Lower lobe of right lung (tissue), 2 donors: ENCODE measurements at regions not wholly inside any gene's neighbourhood (a gene's known extent, or its start where the extent isn't known, plus 50 kb on each side); places are given as distances from the start of the nearest gene placed in this dataset.

Experiments used
- ATAC-seq, 2 donors: fragments of 200-7000 bp; cut with Tn5 transposase; one replicate each; pipeline ENCODE4 v1.9.1; 2020 to 2022; ENCODE audit warnings: mild to moderate bottlenecking in 2 of 2, moderate library complexity in 2 of 2
- DNase-seq: peaks from one replicate; pipeline ENCODE4 v3.0.0-alpha.2; 2020
- H3K27ac ChIP-seq: fragments of 200-600 bp; one replicate; pipeline ENCODE4 v1.8.0; 2022
- H3K27me3 ChIP-seq: fragments of 200-600 bp; one replicate; pipeline ENCODE4 v1.8.0; 2022; ENCODE audit warnings: low read depth
- H3K36me3 ChIP-seq: fragments of 200-600 bp; one replicate; pipeline ENCODE4 v1.8.0; 2022; ENCODE audit warnings: mild to moderate bottlenecking
- H3K4me1 ChIP-seq: fragments of 200-600 bp; one replicate; pipeline ENCODE4 v1.8.0; 2022
- H3K4me3 ChIP-seq: fragments of 200-600 bp; one replicate; pipeline ENCODE4 v1.8.0; 2022; ENCODE audit warnings: mild to moderate bottlenecking
- H3K9me3 ChIP-seq: fragments of 200-600 bp; one replicate; pipeline ENCODE4 v1.8.0; 2022
- intact Hi-C: fragments of 100-400 bp; cut with DNase I; formaldehyde crosslinking; loops from one replicate; pipeline ENCODE4 v1.11.0; 2022
- TF ChIP-seq, protein P1 (sequence below): fragments of 200-600 bp; IDR thresholded peaks from one replicate; pipeline ENCODE4 v1.8.0; 2022; ENCODE audit warnings: antibody characterized with exemption, mild to moderate bottlenecking
- donor health status: DM: no; HTN: yes; CAD: no; lungs with severe emphysema.

DNA sequence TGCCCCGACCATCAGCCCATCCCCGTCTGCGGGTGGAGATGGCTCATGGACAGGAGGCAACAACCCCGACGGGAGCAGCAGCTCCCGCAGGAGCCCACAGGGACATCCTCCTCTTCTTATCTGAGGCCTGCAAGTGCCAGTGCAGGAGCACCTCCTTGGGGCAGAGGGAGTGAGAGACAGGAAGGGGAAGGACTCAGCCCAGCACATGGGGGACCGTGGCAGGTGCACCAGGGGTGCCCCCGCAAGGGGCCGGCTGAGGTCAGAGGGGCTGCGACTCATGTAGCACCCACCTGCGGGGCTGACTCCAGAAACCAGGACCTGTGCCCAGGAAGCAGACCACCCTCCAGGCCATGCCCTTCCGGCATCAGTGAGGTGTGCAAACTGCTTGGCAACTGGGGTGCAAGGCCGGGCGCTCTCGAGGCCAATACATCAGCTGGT lies 259.8 kb upstream of the ADAMTS16 start:
- DNase-seq (no peak), ATAC-seq (no peak)
- Histone ChIP-seq H3K27ac (no peak overlapping the region), H3K4me1 (no peaks in the 10 kb centered on the region), H3K4me3 (no peak overlapping the region), H3K27me3 (no peaks in the 10 kb centered on the region), H3K36me3 (no peaks in the 10 kb centered on the region), H3K9me3 (no peaks in the 10 kb centered on the region)
- TF ChIP-seq, protein P1, sequence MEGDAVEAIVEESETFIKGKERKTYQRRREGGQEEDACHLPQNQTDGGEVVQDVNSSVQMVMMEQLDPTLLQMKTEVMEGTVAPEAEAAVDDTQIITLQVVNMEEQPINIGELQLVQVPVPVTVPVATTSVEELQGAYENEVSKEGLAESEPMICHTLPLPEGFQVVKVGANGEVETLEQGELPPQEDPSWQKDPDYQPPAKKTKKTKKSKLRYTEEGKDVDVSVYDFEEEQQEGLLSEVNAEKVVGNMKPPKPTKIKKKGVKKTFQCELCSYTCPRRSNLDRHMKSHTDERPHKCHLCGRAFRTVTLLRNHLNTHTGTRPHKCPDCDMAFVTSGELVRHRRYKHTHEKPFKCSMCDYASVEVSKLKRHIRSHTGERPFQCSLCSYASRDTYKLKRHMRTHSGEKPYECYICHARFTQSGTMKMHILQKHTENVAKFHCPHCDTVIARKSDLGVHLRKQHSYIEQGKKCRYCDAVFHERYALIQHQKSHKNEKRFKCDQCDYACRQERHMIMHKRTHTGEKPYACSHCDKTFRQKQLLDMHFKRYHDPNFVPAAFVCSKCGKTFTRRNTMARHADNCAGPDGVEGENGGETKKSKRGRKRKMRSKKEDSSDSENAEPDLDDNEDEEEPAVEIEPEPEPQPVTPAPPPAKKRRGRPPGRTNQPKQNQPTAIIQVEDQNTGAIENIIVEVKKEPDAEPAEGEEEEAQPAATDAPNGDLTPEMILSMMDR, result no peak
- intact Hi-C loops, result no loop called here

DNA sequence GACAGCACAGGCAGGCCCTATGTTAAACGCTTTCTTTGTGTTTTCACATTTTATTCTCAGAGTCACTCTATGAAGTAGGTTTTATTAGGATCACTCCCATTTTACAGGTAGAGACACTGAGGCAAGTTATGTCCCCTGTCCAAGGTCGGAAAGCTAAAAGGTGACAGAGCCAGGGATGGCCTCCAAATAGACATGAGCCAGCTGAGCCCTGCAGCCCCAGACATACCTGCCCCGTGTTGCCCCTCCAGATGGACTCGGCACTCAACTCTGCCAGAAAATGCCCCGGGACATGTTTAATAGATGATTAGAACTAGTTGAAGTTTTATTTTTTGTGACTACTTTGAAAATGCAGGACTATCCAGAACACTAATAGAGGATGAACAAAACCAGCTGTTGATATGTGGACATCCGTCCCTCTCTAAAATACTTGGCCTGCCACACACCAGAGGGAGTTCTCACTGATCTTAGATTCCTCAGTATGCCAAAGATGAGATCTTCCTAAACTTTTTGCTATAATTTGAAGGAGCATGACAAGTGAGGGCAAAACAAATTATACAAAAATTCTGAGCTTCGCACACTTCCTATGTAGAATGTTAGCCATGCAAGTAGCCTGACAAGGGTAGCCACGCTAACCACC lies 258.6 kb upstream of the ADAMTS16 start:
- no peaks in the 10 kb centered on the region for H3K9me3 ChIP-seq
- no peak for DNase-seq
- H3K27me3 ChIP-seq, result no peaks in the 10 kb centered on the region
- ATAC-seq, result no peak
- H3K36me3 ChIP-seq, result no peaks in the 10 kb centered on the region
- no peak overlapping the region for H3K4me3 ChIP-seq
- no peaks in the 10 kb centered on the region for H3K4me1 ChIP-seq
- H3K27ac ChIP-seq, result no peak overlapping the region
- intact Hi-C loops, result no loop called here
- TF ChIP-seq, protein P1, result no peak

DNA sequence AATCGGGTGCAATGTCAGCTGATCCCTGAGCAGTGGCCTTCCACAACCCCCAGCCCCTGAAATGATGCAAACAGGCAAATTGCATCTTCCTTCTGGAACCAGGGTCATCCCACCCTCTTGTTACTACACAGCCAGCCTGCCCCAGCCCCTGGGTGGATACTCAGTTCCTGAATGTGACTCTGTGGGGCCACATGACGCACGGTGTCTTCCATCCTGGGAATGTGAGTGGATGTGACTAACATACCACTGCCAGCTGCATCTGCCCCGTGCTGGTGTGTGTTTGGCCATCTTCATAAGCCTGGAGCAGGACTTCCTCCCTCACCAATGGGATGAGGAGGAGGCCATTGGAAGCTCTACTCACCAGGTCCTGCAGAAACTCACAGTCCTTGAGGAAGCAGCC lies 257.9 kb upstream of the ADAMTS16 start:
- no peak for ATAC-seq
- DNase-seq, result no peak
- no peaks in the 10 kb centered on the region for H3K36me3 ChIP-seq
- TF ChIP-seq, protein P1, result no peak
- no peaks in the 10 kb centered on the region for H3K27me3 ChIP-seq
- H3K9me3 ChIP-seq, result no peaks in the 10 kb centered on the region
- no peaks in the 10 kb centered on the region for H3K4me1 ChIP-seq
- intact Hi-C loops, result no loop called here
- H3K27ac ChIP-seq, result no peak overlapping the region
- no peak overlapping the region for H3K4me3 ChIP-seq

DNA sequence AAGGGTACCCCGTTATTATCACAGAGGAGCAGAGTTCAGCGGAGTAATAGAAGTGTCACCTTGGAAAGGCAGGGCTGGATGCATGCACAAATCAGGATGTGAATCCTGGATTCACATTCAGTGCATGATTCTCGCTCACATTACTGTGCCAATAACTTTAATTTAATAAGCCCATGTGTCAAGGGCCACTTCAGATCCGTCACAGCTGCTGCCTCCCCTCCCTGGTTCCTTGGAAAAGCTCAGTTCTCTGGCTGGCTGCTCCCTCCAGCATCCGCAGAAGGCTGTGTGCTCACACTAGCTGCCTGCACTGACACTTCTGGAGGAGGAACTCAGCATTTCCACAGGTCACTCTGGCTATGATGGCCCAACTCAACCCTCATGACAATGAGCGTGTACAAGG lies 256.8 kb upstream of the ADAMTS16 start:
- intact Hi-C loops, result no loop called here
- Histone ChIP-seq H3K4me3 (no peak overlapping the region), H3K27ac (no peak overlapping the region), H3K4me1 (no peaks in the 10 kb centered on the region), H3K36me3 (no peaks in the 10 kb centered on the region), H3K27me3 (no peaks in the 10 kb centered on the region), H3K9me3 (no peaks in the 10 kb centered on the region)
- TF ChIP-seq, protein P1, result no peak
- ATAC-seq (no peak), DNase-seq (no peak)

DNA sequence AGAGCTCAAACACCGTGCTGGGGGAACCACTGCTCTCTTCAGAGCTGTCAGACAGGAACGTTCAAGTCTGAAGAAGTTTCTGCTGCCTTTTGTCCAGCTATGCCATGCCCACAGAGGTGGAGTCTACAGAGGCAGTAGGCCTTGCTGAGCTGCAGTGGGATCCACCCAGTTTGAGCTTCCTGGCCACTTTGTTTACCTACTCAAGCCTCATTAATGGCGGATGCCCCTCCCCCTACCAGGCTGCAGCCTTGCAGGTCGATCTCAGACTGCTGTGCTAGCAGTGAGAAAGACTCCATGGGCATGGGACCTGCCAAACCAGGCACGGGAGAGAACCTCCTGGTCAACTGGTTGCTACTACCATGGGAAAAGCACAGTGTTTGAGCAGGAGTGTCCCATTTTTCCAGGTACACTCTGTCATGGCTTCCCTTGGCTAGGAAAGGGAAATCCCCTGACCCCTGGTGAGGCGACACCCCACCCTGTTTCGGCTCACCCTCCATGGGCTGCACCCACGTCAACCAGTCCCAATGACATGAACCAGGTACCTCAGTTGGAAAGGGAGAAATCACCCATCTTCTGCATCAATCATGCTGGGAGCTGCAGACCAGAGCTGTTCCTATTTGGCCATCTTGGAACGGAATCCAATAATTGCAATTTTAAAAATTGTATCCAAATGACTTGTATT lies 246.9 kb upstream of the ADAMTS16 start:
- Histone ChIP-seq H3K27ac (no peak overlapping the region), H3K9me3 (no peaks in the 10 kb centered on the region), H3K36me3 (no peaks in the 10 kb centered on the region), H3K27me3 (no peaks in the 10 kb centered on the region), H3K4me1 (no peaks in the 10 kb centered on the region), H3K4me3 (no peak overlapping the region)
- no peak for DNase-seq
- ATAC-seq, result no peak
- intact Hi-C loops, result no loop called here
- TF ChIP-seq, protein P1, result no peak
